ENCODE measurements at regions not wholly inside any gene's neighbourhood (a gene's known extent, or its start where the extent isn't known, plus 50 kb on each side); places are given as distances from the start of the nearest gene placed in this dataset.

- DNase-seq, result no peak
- TF ChIP-seq, protein P1, sequence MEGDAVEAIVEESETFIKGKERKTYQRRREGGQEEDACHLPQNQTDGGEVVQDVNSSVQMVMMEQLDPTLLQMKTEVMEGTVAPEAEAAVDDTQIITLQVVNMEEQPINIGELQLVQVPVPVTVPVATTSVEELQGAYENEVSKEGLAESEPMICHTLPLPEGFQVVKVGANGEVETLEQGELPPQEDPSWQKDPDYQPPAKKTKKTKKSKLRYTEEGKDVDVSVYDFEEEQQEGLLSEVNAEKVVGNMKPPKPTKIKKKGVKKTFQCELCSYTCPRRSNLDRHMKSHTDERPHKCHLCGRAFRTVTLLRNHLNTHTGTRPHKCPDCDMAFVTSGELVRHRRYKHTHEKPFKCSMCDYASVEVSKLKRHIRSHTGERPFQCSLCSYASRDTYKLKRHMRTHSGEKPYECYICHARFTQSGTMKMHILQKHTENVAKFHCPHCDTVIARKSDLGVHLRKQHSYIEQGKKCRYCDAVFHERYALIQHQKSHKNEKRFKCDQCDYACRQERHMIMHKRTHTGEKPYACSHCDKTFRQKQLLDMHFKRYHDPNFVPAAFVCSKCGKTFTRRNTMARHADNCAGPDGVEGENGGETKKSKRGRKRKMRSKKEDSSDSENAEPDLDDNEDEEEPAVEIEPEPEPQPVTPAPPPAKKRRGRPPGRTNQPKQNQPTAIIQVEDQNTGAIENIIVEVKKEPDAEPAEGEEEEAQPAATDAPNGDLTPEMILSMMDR (IDR thresholded peaks at IDR 0.05), result no peak
- no peaks in the 10 kb centered on the region for H3K27me3 ChIP-seq
- H3K4me1 ChIP-seq, result no peaks in the 10 kb centered on the region
- H3K27ac ChIP-seq, result no peak overlapping the region
- H3K9ac ChIP-seq (ENCODE audit: low read depth in 2 of 2, low read length in 2 of 2), result no peak overlapping the region
- no peaks in the 10 kb centered on the region for H3K9me3 ChIP-seq
- H3K4me3 ChIP-seq, result no peak overlapping the region
- no peaks in the 10 kb centered on the region for H3K36me3 ChIP-seq
- intact Hi-C loops (cut with DNase I), result no loop called here
Measured at GRCh38 chr21:30935121-30935888, 53.9 kb upstream of the KRTAP11-1 start.

DNA sequence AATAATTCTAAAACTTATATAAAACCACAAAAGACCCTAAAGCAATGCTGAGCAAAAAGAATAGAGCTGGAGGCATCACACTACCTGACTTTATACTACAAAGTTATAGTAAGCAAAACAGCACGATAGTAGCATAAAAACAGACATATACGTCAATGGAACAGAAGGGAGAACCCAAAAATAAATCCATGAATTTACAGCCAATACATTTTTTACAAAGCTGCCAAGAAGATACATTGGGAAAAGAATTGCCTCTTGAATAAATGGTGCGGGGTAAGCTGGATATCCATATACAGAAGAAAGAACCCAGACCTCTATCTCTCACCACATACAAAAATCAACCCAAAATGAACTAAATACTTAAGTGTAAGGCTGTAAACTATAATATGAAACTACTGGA lies 51.3 kb upstream of the KRTAP11-1 start:
- H3K27ac ChIP-seq, result no peak overlapping the region
- intact Hi-C loops (cut with DNase I), result no loop called here
- no peaks in the 10 kb centered on the region for H3K36me3 ChIP-seq
- TF ChIP-seq, protein P1 (IDR thresholded peaks at IDR 0.05), result no peak
- H3K9ac ChIP-seq (ENCODE audit: low read depth in 2 of 2, low read length in 2 of 2), result no peak overlapping the region
- no peak overlapping the region for H3K4me3 ChIP-seq
- no peaks in the 10 kb centered on the region for H3K4me1 ChIP-seq
- DNase-seq, result no peak
- H3K9me3 ChIP-seq, result no peaks in the 10 kb centered on the region
- no peaks in the 10 kb centered on the region for H3K27me3 ChIP-seq
